ENCODE measurements at regions not wholly inside any gene's neighbourhood (a gene's known extent, or its start where the extent isn't known, plus 50 kb on each side); places are given as distances from the start of the nearest gene placed in this dataset.

DNA sequence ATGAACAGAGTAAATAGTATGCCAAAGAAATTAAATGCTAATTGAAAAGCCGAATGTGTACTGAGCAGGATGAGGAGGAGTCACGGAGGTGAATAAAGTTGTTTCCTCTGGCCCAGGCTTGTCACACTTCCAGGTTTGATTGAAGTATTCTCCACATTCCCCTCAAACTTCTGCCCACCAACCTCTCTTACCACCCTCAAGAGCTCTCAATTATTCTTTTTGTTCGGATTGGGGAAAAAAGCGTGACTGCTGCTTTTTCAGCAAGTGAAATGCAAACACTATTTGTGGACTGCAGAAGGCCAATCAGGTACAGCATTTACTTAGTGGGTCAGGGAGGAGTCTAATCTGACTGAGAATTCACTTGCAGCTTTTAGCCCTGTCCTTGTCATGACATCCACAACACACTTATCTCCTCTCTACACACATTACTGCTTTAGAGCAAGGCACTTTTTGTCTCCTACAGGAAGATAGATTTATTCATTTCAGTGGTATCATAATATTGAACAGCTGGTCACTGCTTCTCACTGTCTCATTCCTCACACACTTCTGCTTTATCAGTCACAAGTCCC lies 375.6 kb upstream of the PRMT6 start:
- Histone ChIP-seq H3K9ac (ENCODE audit: low read depth, low read length) (no peak overlapping the region), H3K27me3 (ENCODE audit: control insufficient read depth, insufficient read depth, low read length) (no peaks in the 10 kb centered on the region), H3K4me3 (ENCODE audit: low read depth, low read length) (no peak overlapping the region), H3K4me1 (ENCODE audit: control insufficient read depth, insufficient read depth, low read length) (no peaks in the 10 kb centered on the region), H3K36me3 (ENCODE audit: control insufficient read depth, insufficient read depth, low read length) (no peaks in the 10 kb centered on the region), H3K9me3 (ENCODE audit: control insufficient read depth, insufficient read depth, low read length) (no peaks in the 10 kb centered on the region)

DNA sequence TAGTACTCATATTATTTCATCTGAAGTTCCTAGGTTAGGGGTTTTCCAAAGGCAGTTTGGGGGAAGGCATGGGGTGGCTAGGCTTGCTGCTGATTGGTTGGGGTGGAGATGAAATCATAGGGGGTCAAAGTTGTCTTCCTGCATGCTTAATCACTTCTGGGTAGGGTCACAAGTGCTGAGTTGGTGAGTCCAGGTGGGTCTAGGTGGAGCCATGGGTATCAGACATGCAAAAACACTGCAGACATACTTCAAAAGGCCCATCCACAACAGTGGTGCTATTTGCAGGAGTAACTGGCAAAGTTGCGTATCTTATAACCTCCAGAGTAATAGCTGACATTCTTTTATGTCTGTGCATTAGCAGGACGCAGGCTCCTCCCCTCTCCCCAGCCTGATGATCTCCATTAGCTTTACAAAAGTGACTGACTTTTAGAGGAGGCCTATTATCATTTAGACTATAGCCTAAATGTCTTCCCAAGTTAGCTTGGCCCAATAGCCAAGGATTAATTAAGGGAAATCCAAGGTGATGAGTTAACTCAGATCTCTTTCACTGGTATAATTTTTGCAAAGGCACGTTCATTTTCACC lies 374.4 kb upstream of the PRMT6 start:
- Histone ChIP-seq H3K9ac (ENCODE audit: low read depth, low read length) (no peak overlapping the region), H3K4me1 (ENCODE audit: control insufficient read depth, insufficient read depth, low read length) (no peaks in the 10 kb centered on the region), H3K4me3 (ENCODE audit: low read depth, low read length) (no peak overlapping the region)

DNA sequence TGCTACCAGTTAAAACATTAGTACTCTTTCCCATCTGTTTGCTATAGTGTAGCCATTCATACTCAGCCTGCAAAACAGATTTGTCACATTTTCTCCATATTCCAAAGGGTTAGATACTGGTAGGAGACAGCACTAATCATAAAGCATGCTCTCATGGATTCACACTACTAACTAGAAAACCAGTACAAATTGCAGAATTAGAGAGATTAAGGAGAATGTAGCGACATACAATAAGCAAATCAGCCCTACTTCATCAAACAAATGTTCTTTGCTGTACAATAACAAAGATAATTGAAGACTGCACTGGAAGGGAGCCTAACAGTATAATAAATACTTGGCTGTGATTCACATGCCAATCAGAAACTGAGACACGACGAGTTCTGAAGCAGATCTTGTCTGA lies 368.0 kb upstream of the PRMT6 start:
- H3K36me3 ChIP-seq (ENCODE audit: control insufficient read depth, insufficient read depth, low read length), result no peaks in the 10 kb centered on the region
- no peaks in the 10 kb centered on the region for H3K9me3 ChIP-seq (ENCODE audit: control insufficient read depth, insufficient read depth, low read length)
- H3K9ac ChIP-seq (ENCODE audit: low read depth, low read length), result no peak overlapping the region
- no peak overlapping the region for H3K4me3 ChIP-seq (ENCODE audit: low read depth, low read length)
- H3K27me3 ChIP-seq (ENCODE audit: control insufficient read depth, insufficient read depth, low read length), result no peaks in the 10 kb centered on the region
- no peaks in the 10 kb centered on the region for H3K4me1 ChIP-seq (ENCODE audit: control insufficient read depth, insufficient read depth, low read length)

More for the DNA sequence above, 374.4 kb upstream of the PRMT6 start:
- H3K36me3 ChIP-seq (ENCODE audit: control insufficient read depth, insufficient read depth, low read length), result no peaks in the 10 kb centered on the region
- no peaks in the 10 kb centered on the region for H3K9me3 ChIP-seq (ENCODE audit: control insufficient read depth, insufficient read depth, low read length)
- no peaks in the 10 kb centered on the region for H3K27me3 ChIP-seq (ENCODE audit: control insufficient read depth, insufficient read depth, low read length)

DNA sequence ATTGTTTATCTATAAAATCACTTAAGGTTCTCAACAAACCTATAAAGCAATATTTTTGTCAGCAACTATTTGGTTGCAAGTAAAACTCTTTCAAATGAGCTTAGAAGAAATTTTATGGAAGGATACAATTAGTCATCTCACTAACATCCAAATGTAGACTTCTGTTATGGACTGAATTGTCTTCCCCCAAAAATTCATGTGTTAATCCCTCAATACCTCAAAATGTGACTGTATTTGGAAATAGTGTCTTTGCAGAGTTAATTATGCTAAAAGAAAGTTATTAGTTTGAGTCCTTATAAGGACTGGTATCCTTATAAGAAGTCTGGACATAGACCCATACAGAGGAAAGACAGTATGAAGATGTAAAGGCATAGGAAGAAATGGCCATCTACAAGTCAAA lies 357.8 kb upstream of the PRMT6 start:
- no peaks in the 10 kb centered on the region for H3K36me3 ChIP-seq (ENCODE audit: control insufficient read depth, insufficient read depth, low read length)
- H3K9me3 ChIP-seq (ENCODE audit: control insufficient read depth, insufficient read depth, low read length), result no peaks in the 10 kb centered on the region
- no peaks in the 10 kb centered on the region for H3K4me1 ChIP-seq (ENCODE audit: control insufficient read depth, insufficient read depth, low read length)
- no peak overlapping the region for H3K4me3 ChIP-seq (ENCODE audit: low read depth, low read length)
- H3K9ac ChIP-seq (ENCODE audit: low read depth, low read length), result no peak overlapping the region
- no peaks in the 10 kb centered on the region for H3K27me3 ChIP-seq (ENCODE audit: control insufficient read depth, insufficient read depth, low read length)

DNA sequence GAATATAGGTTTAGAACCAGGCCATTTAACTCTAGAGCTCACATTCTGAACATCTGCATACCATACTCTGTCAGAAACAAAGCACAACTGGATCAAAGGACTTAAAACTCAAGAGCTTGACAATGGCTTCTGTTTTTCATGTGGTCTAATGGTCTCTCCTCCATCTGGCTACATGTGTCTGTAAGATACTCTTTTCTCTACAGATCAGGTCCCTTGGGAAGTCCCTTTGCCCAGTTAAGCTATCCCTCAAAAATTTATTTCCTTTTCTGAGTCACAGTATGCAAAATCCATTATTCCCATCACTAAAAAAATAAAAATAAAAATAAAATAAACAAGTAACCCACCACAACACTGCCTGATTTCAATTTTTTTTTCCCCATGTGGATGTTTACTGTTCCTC lies 357.0 kb upstream of the PRMT6 start:
- H3K4me1 ChIP-seq (ENCODE audit: control insufficient read depth, insufficient read depth, low read length), result no peaks in the 10 kb centered on the region
- H3K9ac ChIP-seq (ENCODE audit: low read depth, low read length), result no peak overlapping the region
- no peaks in the 10 kb centered on the region for H3K27me3 ChIP-seq (ENCODE audit: control insufficient read depth, insufficient read depth, low read length)
- H3K4me3 ChIP-seq (ENCODE audit: low read depth, low read length), result no peak overlapping the region
- no peaks in the 10 kb centered on the region for H3K9me3 ChIP-seq (ENCODE audit: control insufficient read depth, insufficient read depth, low read length)
- H3K36me3 ChIP-seq (ENCODE audit: control insufficient read depth, insufficient read depth, low read length), result no peaks in the 10 kb centered on the region

DNA sequence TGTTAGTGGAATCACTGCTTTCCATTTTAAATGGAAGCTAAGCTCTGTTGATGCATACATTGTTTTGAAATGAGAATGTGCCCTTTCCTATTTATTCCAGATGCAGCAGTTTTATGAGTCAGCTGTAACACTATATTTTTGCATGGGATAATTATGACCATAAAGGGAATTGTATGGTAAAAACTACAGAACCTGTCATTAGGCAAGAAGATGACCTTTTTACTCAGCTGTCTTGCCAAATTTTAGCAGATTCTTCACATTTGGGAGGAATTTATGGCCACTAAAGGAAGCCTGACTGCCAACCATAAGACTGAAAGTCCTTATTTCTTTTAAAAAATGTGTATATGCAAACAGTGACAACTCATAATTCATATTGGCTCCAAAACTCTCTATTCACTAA lies 356.3 kb upstream of the PRMT6 start:
- H3K9me3 ChIP-seq (ENCODE audit: control insufficient read depth, insufficient read depth, low read length), result no peaks in the 10 kb centered on the region
- no peaks in the 10 kb centered on the region for H3K27me3 ChIP-seq (ENCODE audit: control insufficient read depth, insufficient read depth, low read length)
- H3K36me3 ChIP-seq (ENCODE audit: control insufficient read depth, insufficient read depth, low read length), result no peaks in the 10 kb centered on the region
- no peak overlapping the region for H3K4me3 ChIP-seq (ENCODE audit: low read depth, low read length)
- no peak overlapping the region for H3K9ac ChIP-seq (ENCODE audit: low read depth, low read length)
- H3K4me1 ChIP-seq (ENCODE audit: control insufficient read depth, insufficient read depth, low read length), result no peaks in the 10 kb centered on the region

DNA sequence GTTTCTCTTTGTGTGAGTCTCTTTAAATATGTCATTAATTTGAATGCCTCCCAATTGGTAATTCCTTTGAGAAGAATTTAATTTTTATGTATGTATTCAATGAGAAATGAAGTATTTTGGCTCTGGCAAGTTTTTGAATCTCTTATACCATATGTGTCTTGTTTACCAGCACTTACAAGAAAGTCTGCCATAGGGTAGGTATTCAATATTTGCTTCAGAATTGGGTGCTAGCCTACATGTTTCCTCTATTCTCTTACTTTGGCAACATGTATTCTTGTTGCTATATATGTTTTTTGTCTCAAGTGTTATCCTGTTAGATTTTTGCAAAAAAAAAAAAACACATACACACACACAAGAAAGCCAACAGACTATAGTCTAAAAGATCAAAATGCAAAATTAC lies 350.5 kb upstream of the PRMT6 start:
- Histone ChIP-seq H3K9ac (ENCODE audit: low read depth, low read length) (no peak overlapping the region), H3K9me3 (ENCODE audit: control insufficient read depth, insufficient read depth, low read length) (no peaks in the 10 kb centered on the region), H3K4me3 (ENCODE audit: low read depth, low read length) (no peak overlapping the region), H3K27me3 (ENCODE audit: control insufficient read depth, insufficient read depth, low read length) (no peaks in the 10 kb centered on the region), H3K36me3 (ENCODE audit: control insufficient read depth, insufficient read depth, low read length) (no peaks in the 10 kb centered on the region), H3K4me1 (ENCODE audit: control insufficient read depth, insufficient read depth, low read length) (peaks cover 4% of the 10 kb centered on the region)

DNA sequence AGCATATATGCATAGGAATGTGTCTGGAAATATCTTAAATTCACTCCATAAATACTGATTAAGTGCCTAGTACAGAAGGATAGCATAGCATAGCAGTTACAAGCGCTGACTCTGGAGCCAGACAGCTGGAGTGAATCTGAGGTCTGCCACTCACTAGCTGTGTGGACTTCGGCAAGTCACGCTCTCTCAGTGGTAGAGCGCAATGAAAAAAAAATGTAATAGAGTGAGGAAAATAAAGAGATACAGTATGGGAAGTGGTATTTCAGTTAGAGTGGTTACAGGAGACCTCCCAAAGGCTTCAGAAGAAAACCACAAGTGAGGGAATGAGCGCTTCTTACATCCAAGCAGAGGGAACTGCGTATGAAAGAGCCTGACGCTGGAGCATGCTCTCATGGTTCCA lies 338.9 kb upstream of the PRMT6 start:
- no peaks in the 10 kb centered on the region for H3K36me3 ChIP-seq (ENCODE audit: control insufficient read depth, insufficient read depth, low read length)
- H3K4me3 ChIP-seq (ENCODE audit: low read depth, low read length), result no peak overlapping the region
- H3K27me3 ChIP-seq (ENCODE audit: control insufficient read depth, insufficient read depth, low read length), result no peaks in the 10 kb centered on the region

DNA sequence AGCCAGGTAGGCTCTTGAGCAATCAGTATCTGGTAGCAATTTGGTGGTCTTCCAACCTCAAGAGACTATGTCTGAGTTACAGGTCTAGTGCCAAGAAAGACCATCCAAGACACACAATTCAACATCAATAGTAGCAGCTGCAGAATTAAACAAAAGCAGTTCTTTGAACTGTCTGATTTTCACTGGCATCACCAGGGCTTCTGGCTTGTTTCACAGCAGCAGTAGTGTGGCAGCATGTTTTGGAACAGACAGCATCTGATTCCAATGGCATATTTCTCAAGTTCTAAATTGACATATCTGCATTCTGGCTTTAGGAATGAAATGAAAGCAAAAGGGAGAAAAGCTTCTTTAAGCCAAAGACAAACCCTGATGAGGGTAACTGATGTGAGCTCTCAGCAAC lies 334.7 kb upstream of the PRMT6 start:
- Histone ChIP-seq H3K36me3 (ENCODE audit: control insufficient read depth, insufficient read depth, low read length) (no peaks in the 10 kb centered on the region), H3K9me3 (ENCODE audit: control insufficient read depth, insufficient read depth, low read length) (no peaks in the 10 kb centered on the region), H3K9ac (ENCODE audit: low read depth, low read length) (no peak overlapping the region), H3K27me3 (ENCODE audit: control insufficient read depth, insufficient read depth, low read length) (no peaks in the 10 kb centered on the region), H3K4me1 (ENCODE audit: control insufficient read depth, insufficient read depth, low read length) (no peaks in the 10 kb centered on the region), H3K4me3 (ENCODE audit: low read depth, low read length) (no peak overlapping the region)

More for the DNA sequence above, 338.9 kb upstream of the PRMT6 start:
- Histone ChIP-seq H3K4me1 (ENCODE audit: control insufficient read depth, insufficient read depth, low read length) (no peaks in the 10 kb centered on the region), H3K9ac (ENCODE audit: low read depth, low read length) (no peak overlapping the region), H3K9me3 (ENCODE audit: control insufficient read depth, insufficient read depth, low read length) (no peaks in the 10 kb centered on the region)

DNA sequence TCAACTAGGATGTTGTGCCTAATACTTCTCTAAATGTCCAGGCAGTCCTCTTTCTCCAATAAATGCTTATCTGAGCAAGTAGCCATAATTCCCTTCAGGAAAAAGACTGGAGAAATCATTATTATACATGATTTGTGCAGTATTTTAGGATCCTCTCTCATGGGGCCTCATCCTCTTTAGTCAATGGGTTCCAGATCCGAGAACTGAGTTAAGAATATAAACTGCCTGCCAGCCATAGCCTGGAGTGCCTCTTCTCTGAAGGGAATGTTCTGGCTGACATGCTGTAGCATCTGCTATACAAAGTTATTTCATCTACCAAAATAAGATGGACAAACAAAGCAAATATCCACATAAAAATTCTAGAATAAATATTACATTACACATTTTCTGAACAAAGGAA lies 334.0 kb upstream of the PRMT6 start:
- no peaks in the 10 kb centered on the region for H3K27me3 ChIP-seq (ENCODE audit: control insufficient read depth, insufficient read depth, low read length)
- no peaks in the 10 kb centered on the region for H3K9me3 ChIP-seq (ENCODE audit: control insufficient read depth, insufficient read depth, low read length)
- peaks cover 1% of the 10 kb centered on the region for H3K4me1 ChIP-seq (ENCODE audit: control insufficient read depth, insufficient read depth, low read length)
- no peak overlapping the region for H3K4me3 ChIP-seq (ENCODE audit: low read depth, low read length)
- H3K36me3 ChIP-seq (ENCODE audit: control insufficient read depth, insufficient read depth, low read length), result no peaks in the 10 kb centered on the region
- no peak overlapping the region for H3K9ac ChIP-seq (ENCODE audit: low read depth, low read length)

DNA sequence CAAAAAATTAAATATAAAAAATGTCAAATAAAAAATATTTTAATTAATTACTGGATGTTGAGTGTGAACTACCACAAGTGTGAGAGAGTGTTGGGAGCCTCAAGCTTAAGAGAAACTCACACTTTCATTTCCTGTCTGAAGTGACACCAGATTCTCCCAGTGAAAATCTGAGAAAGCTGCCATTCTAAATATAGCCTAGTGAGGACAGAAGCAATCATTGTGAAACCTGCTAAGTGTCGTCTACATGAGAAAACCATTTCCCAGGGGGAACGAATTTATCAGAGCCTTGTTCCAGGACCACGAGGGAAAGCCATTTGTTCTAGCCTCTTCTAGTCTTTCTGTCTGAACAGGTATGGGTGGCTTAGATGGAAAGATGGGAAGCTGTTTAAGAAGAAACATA lies 329.3 kb upstream of the PRMT6 start:
- H3K9ac ChIP-seq (ENCODE audit: low read depth, low read length), result no peak overlapping the region
- H3K36me3 ChIP-seq (ENCODE audit: control insufficient read depth, insufficient read depth, low read length), result no peaks in the 10 kb centered on the region
- peaks cover 2% of the 10 kb centered on the region for H3K4me1 ChIP-seq (ENCODE audit: control insufficient read depth, insufficient read depth, low read length)
- H3K9me3 ChIP-seq (ENCODE audit: control insufficient read depth, insufficient read depth, low read length), result no peaks in the 10 kb centered on the region
- no peaks in the 10 kb centered on the region for H3K27me3 ChIP-seq (ENCODE audit: control insufficient read depth, insufficient read depth, low read length)
- H3K4me3 ChIP-seq (ENCODE audit: low read depth, low read length), result no peak overlapping the region

DNA sequence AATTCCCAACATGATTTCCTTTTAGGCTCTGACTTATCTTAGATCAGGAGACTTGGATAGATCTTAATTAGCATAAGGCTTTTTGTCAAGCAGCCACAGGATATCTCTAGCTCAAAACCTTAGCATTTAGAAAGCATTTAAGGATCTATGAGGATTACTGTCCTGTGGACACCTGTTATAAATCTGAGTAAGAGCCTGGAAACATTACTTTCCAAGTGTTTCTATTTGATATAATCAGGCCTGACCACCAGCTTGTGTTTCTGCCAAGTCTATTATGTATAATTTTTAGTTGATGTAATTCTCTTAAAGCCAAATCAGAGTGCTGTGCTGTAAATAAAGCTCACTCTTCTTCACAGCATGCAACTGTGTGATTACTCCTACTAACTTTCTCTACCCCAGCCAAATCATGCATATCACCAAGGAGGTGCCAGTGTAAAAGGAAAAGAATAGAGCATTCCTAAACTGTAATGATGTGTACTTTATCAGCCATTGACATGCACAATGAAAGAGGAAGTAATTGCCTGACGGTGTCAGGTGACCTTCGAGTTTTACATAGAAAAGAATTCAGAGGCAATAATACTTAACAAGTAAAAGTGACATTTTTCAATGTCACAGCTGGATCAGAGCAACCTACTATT lies 309.9 kb upstream of the PRMT6 start:
- H3K27me3 ChIP-seq (ENCODE audit: control insufficient read depth, insufficient read depth, low read length), result no peaks in the 10 kb centered on the region
- H3K9ac ChIP-seq (ENCODE audit: low read depth, low read length), result no peak overlapping the region
- peaks cover 21% of the 10 kb centered on the region for H3K4me1 ChIP-seq (ENCODE audit: control insufficient read depth, insufficient read depth, low read length)
- no peak overlapping the region for H3K4me3 ChIP-seq (ENCODE audit: low read depth, low read length)
- no peaks in the 10 kb centered on the region for H3K9me3 ChIP-seq (ENCODE audit: control insufficient read depth, insufficient read depth, low read length)
- no peaks in the 10 kb centered on the region for H3K36me3 ChIP-seq (ENCODE audit: control insufficient read depth, insufficient read depth, low read length)

Measured in iPS-15b (cell line).